CD14-positive monocyte (primary cell): ENCODE measurements at regions not wholly inside any gene's neighbourhood (a gene's known extent, or its start where the extent isn't known, plus 50 kb on each side); places are given as distances from the start of the nearest gene placed in this dataset.

ENCODE experiments used
- DNase-seq, 3 donors: peaks; one replicate each; pipeline ENCODE4 v3.0.0-alpha.2; 2011 to 2022
- H2AFZ ChIP-seq: 2 replicates; pipeline ENCODE4 v1.6.0; 2012; ENCODE audit warnings: mild to moderate bottlenecking, low read depth, low read length, inconsistent platforms; ENCODE audit not compliant: insufficient read depth, poor library complexity, severe bottlenecking
- H3K27ac ChIP-seq, 2 donors: 1 replicate in 1 of 2; 2 replicates in 1 of 2; pipeline ENCODE4 v1.5.1; 2012 to 2013; ENCODE audit warnings: low read length in 2 of 2, control low read depth in 1 of 2, inconsistent platforms in 1 of 2, low read depth in 1 of 2, mild to moderate bottlenecking in 1 of 2
- H3K27me3 ChIP-seq, 2 donors: one replicate each; pipeline versions ENCODE4 v1.6.0 to v1.6.1; 2011 to 2013; ENCODE audit warnings: low read length in 2 of 2; ENCODE audit not compliant: control insufficient read depth in 2 of 2, insufficient read depth in 2 of 2
- H3K36me3 ChIP-seq, 2 donors: replicated peaks in 1 of 2; 1 replicate in 1 of 2; 2 replicates in 1 of 2; pipeline versions ENCODE4 v1.5.1 to v1.6.1; 2012 to 2013; ENCODE audit warnings: low read length in 2 of 2, control low read depth in 1 of 2, inconsistent platforms in 1 of 2, mild to moderate bottlenecking in 1 of 2; ENCODE audit not compliant: insufficient read depth in 2 of 2, control insufficient read depth in 1 of 2
- H3K4me1 ChIP-seq, 2 donors: 1 replicate in 1 of 2; 2 replicates in 1 of 2; pipeline versions ENCODE4 v1.5.1 to v1.6.1; 2012 to 2013; ENCODE audit warnings: low read length in 2 of 2, control low read depth in 1 of 2, inconsistent platforms in 1 of 2, mild to moderate bottlenecking in 1 of 2, moderate library complexity in 1 of 2; ENCODE audit not compliant: insufficient read depth in 2 of 2, control insufficient read depth in 1 of 2
- H3K4me2 ChIP-seq: replicated peaks from 2 replicates; pipeline ENCODE3; 2012; ENCODE audit warnings: low read length, moderate library complexity, mild to moderate bottlenecking; ENCODE audit not compliant: poor library complexity, severe bottlenecking; ENCODE audit errors: extremely low read depth
- H3K4me3 ChIP-seq, 3 experiments: fragments of 200-600 bp in 1 of 3; sonication (generic) in 1 of 3; replicated peaks in 1 of 3; 1 replicate in 2 of 3; 2 replicates in 1 of 3; pipeline ENCODE4 v1.5.1; 2011 to 2013; ENCODE audit warnings: low read length in 3 of 3, mild to moderate bottlenecking in 3 of 3, control low read depth in 2 of 3, low read depth in 2 of 3, inconsistent platforms in 1 of 3, moderate library complexity in 1 of 3
- H3K79me2 ChIP-seq: 2 replicates; pipeline ENCODE4 v1.6.0; 2012; ENCODE audit warnings: mild to moderate bottlenecking, control low read depth, inconsistent platforms, low read length, moderate library complexity; ENCODE audit not compliant: insufficient read depth
- H3K9ac ChIP-seq: 2 replicates; pipeline ENCODE4 v1.6.0; 2017; ENCODE audit warnings: low read length, mild to moderate bottlenecking; ENCODE audit not compliant: insufficient read depth, poor library complexity, severe bottlenecking
- H3K9me3 ChIP-seq, 2 donors: replicated peaks in 1 of 2; 1 replicate in 1 of 2; 2 replicates in 1 of 2; pipeline versions ENCODE4 v1.5.1 to v1.6.1; 2012 to 2013; ENCODE audit warnings: low read length in 2 of 2, control low read depth in 1 of 2; ENCODE audit not compliant: control insufficient read depth in 1 of 2, insufficient read depth in 1 of 2
- H4K20me1 ChIP-seq: 2 replicates; pipeline ENCODE4 v1.6.0; 2012; ENCODE audit warnings: mild to moderate bottlenecking, low read length, control low read depth, moderate library complexity; ENCODE audit not compliant: insufficient read depth
- H3K27ac Mint-ChIP-seq, 7 donors: one replicate each; pipeline ENCODE4 v1.8.0; 2020; ENCODE audit warnings: mild to moderate bottlenecking in 7 of 7, mixed read lengths in 7 of 7, moderate library complexity in 6 of 7, inconsistent platforms in 2 of 7
- H3K27me3 Mint-ChIP-seq, 3 donors: one replicate each; pipeline ENCODE4 v1.8.0; 2021 to 2022; ENCODE audit warnings: low read depth in 3 of 3, mild to moderate bottlenecking in 3 of 3, mixed read lengths in 3 of 3, moderate library complexity in 3 of 3, inconsistent platforms in 1 of 3
- H3K36me3 Mint-ChIP-seq, 2 donors: one replicate each; pipeline ENCODE4 v1.8.0; 2020; ENCODE audit warnings: mixed read lengths in 2 of 2, inconsistent platforms in 1 of 2, mild to moderate bottlenecking in 1 of 2
- H3K4me1 Mint-ChIP-seq: one replicate; pipeline ENCODE4 v1.8.0; 2020; ENCODE audit warnings: mild to moderate bottlenecking, mixed read lengths
- H3K4me3 Mint-ChIP-seq, 2 donors: one replicate each; pipeline ENCODE4 v1.8.0; 2020; ENCODE audit warnings: mild to moderate bottlenecking in 2 of 2, mixed read lengths in 2 of 2, moderate library complexity in 1 of 2
- H3K9me3 Mint-ChIP-seq, 7 donors: one replicate each; pipeline ENCODE4 v1.8.0; 2020 to 2022; ENCODE audit warnings: mixed read lengths in 7 of 7, mild to moderate bottlenecking in 6 of 7, moderate library complexity in 6 of 7, inconsistent platforms in 2 of 7
- WGBS: methylation state at CpG from one replicate; pipeline ENCODE4 v1.1.5; 2013; ENCODE audit warnings: missing lambda C conversion rate; ENCODE audit not compliant: insufficient coverage; 5-methylcytosine and 5-hydroxymethylcytosine counted together
- intact Hi-C, 2 donors: fragments of 100-400 bp; cut with micrococcal nuclease; formaldehyde crosslinking; loops; one replicate each; pipeline versions ENCODE4 v1.15.0 to v1.15.1; 2023
- TF ChIP-seq, protein P1 (sequence below): fragments of 200-600 bp; IDR thresholded peaks from one replicate; pipeline ENCODE4 v1.8.0; 2022; ENCODE audit warnings: antibody characterized with exemption, mild to moderate bottlenecking

DNA sequence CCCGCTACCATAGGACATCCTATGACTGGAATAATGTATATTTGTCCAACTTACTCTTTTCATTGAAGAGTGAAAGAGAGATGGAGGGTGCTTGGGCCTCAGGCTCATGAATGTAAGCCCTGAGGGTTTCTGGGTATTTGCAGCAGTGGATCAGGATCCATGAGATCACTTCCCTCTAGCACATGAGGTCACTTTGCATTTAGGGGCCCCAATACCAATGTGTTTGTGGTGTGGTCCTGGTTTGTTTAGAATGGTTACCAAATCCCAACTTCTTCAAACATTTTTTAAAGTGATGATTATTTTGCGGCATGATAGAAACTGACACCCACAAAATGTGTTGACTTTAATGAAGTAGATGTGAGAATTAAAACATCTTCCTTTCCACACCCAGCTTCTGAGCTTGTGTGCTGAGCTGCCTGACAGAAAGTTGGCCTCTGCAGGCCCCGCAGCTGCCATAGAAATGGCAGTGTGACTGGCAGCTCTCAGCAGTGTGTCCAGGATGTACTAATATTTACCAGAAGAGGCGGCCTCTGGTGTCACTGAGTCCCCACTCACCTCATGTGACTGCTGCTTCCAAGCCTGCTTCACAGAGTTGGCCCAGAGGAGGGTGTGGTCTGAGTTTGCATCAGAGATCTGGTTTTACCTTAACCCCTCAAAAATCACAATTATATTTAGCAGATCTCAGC is 447.6 kb upstream of the NPVF start:
- no peak overlapping the region for H3K4me3 ChIP-seq
- no peak overlapping the region for H3K4me2 ChIP-seq
- Mint-ChIP-seq H3K9me3 (peaks cover 0 to 8% (median 1%) of the 10 kb centered on the region in 7 donors), H3K27me3 (peaks cover 2 to 11% (median 4%) of the 10 kb centered on the region in 3 donors), H3K4me1 (no peaks in the 10 kb centered on the region), H3K36me3 (no peaks in the 10 kb centered on the region), H3K4me3 (no peak overlapping the region), H3K27ac (no peak overlapping the region)
- H3K9ac ChIP-seq: no peak overlapping the region
- intact Hi-C loops: no loop called here
- H3K79me2 ChIP-seq: no peaks in the 10 kb centered on the region
- H3K27me3 ChIP-seq: no peaks in the 10 kb centered on the region
- DNase-seq: no peak
- H4K20me1 ChIP-seq: no peaks in the 10 kb centered on the region
- 100% methylated on average over 1 of the region's 4 CpGs for WGBS
- no peak overlapping the region for H2AFZ ChIP-seq
- no peaks in the 10 kb centered on the region for H3K4me1 ChIP-seq
- no peaks in the 10 kb centered on the region for H3K36me3 ChIP-seq
- H3K27ac ChIP-seq: no peak overlapping the region
- TF ChIP-seq, protein P1, sequence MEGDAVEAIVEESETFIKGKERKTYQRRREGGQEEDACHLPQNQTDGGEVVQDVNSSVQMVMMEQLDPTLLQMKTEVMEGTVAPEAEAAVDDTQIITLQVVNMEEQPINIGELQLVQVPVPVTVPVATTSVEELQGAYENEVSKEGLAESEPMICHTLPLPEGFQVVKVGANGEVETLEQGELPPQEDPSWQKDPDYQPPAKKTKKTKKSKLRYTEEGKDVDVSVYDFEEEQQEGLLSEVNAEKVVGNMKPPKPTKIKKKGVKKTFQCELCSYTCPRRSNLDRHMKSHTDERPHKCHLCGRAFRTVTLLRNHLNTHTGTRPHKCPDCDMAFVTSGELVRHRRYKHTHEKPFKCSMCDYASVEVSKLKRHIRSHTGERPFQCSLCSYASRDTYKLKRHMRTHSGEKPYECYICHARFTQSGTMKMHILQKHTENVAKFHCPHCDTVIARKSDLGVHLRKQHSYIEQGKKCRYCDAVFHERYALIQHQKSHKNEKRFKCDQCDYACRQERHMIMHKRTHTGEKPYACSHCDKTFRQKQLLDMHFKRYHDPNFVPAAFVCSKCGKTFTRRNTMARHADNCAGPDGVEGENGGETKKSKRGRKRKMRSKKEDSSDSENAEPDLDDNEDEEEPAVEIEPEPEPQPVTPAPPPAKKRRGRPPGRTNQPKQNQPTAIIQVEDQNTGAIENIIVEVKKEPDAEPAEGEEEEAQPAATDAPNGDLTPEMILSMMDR: no peak
- H3K9me3 ChIP-seq: no peaks in the 10 kb centered on the region

GRCh38 chr7:25677595-25677994 is 449.3 kb upstream of the NPVF start:
- Mint-ChIP-seq H3K9me3 (peaks cover 0 to 8% (median 2%) of the 10 kb centered on the region in 7 donors), H3K36me3 (no peaks in the 10 kb centered on the region), H3K4me1 (no peaks in the 10 kb centered on the region), H3K27ac (no peak overlapping the region), H3K4me3 (no peak overlapping the region), H3K27me3 (peaks cover 0 to 11% (median 2%) of the 10 kb centered on the region in 3 donors)
- intact Hi-C loops: no loop called here
- Histone ChIP-seq H3K36me3 (no peaks in the 10 kb centered on the region), H3K27ac (no peak overlapping the region), H3K9me3 (no peaks in the 10 kb centered on the region), H3K9ac (no peak overlapping the region), H4K20me1 (no peaks in the 10 kb centered on the region), H3K4me3 (no peak overlapping the region), H3K4me1 (no peaks in the 10 kb centered on the region), H3K4me2 (no peak overlapping the region), H2AFZ (no peak overlapping the region), H3K79me2 (no peaks in the 10 kb centered on the region), H3K27me3 (no peaks in the 10 kb centered on the region)
- 100% methylated on average over 1 of the region's 4 CpGs for WGBS
- TF ChIP-seq, protein P1: no peak
- DNase-seq: no peak
